RWPE1 (cell line): ENCODE measurements at regions not wholly inside any gene's neighbourhood (a gene's known extent, or its start where the extent isn't known, plus 50 kb on each side); places are given as distances from the start of the nearest gene placed in this dataset.

Experiments used
- CTCF ChIA-PET: fragments of 350-600 bp; sonication (Branson Sonifier 250); formaldehyde crosslinking; extraction: SDS; loops from one replicate; lab custom pipeline; 2021; lab: Yijun Ruan, JAX
- POLR2A ChIA-PET: fragments of 400-600 bp; formaldehyde crosslinking; extraction: SDS; loops from one replicate; lab custom pipeline; 2020; ENCODE audit warnings: antibody characterized with exemption; ENCODE audit not compliant: low non-redundant PET; lab: Yijun Ruan, JAX
- DNase-seq: peaks from one replicate; pipeline ENCODE4 v3.0.0; 2012; ENCODE audit warnings: low spot score
- H3K27ac ChIP-seq: fragments of 450-650 bp; 2 replicates; pipeline ENCODE4 v1.5.1; 2017
- CTCF ChIP-seq: fragments of 450-650 bp; conservative IDR thresholded peaks from 2 replicates; pipeline ENCODE4 v1.5.1; 2017; ENCODE audit warnings: low read depth, mild to moderate bottlenecking

DNA sequence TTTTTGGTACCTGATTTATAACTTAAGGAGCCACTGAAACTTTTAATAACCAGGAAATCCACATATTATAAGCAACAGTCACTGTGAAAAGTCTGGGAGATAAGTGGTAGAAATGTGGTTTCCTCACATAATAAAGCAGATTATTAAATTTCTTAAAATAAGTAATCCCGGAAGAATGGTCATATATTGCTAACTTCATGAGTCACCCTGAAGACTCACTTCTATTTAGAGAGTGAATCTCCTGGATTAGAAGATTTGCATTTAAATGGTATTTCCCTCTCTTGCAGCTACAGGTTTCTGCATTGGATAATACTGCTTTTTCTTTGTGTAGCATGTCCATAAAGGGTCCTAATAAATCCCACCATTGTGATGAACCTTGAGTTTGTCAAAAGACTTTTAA is 1286.8 kb upstream of the CDH8 start:
- no peak overlapping the region for H3K27ac ChIP-seq
- no peak for TF ChIP-seq CTCF
- no peak for DNase-seq
- ChIA-PET CTCF (no interaction called here), POLR2A (no interaction called here)

DNA sequence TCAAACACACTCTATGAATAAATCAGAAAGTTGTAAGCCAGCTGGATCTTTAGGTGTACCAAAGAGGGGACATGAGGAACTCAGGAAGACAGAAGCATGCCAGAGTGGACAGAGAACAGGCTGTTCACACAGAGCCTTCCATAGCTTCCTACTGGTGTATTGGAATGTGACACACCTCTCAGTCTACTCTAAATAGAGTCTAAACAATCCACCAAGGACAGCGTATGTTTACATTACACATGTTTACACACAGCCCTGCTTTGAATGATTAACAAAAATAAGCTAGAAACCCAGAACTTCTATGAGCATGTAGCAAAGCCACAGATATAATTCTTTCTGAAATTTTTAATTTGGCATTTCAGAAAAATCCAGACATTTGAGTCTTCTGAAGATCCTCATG is 1279.0 kb upstream of the CDH8 start:
- no peak for TF ChIP-seq CTCF

GRCh38 chr16:63312346-63312745 is 1276.1 kb upstream of the CDH8 start:
- TF ChIP-seq CTCF, result no peak
- no peak overlapping the region for H3K27ac ChIP-seq
- no peak for DNase-seq
- CTCF ChIA-PET, result no interaction called here
- POLR2A ChIA-PET, result no interaction called here

More for the DNA sequence above, 1279.0 kb upstream of the CDH8 start:
- ChIA-PET POLR2A (no interaction called here), CTCF (interaction anchor here (0.6 kb wide), 1 partner anchor 908 kb away, joined by 3 read pairs; no protein-coding TSS in a partner anchor)
- no peak for DNase-seq
- H3K27ac ChIP-seq, result no peak overlapping the region

DNA sequence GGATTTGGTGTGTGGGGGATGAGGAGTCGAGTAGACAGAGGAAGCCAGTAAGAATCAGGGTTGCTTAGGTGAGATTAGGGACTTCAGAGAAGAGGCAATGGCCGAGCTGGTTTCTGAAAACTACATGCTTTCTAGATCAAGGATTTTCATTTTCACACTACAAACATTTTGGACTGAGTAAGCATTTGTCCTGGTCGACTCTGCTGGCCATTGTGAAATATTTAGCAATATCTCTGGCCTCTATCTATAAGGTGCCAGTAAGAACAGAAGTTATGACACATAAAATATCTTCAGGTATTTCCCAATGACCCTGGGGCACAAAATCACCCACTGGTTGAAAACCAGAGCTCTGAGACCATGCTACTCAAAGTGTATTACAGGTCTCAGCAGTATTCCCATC is 1275.1 kb upstream of the CDH8 start:
- ChIA-PET POLR2A (no interaction called here), CTCF (interaction anchor here (0.7 kb wide), 1 partner anchor 1090 kb away, joined by 3 read pairs; no protein-coding TSS in a partner anchor)
- H3K27ac ChIP-seq, result no peak overlapping the region
- DNase-seq, result no peak
- TF ChIP-seq CTCF, result no peak

DNA sequence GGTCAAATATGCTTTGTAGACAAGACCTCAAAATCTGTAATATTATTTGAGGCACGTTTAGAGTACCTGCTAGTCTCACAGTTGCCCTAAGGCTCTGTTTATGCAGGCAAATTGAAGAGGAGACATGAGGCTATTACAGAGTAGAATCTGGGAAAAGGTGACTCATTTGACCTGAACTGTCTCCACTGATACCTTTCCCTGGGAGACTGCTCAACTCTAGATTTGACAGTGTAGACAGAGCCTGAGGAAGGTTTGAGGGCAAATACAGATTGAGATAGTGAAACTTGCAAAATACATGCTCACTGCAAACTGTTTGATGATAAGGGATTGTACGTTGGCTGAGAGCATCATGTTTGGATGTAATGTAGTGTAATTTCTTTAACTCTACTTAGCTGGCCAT is 1266.6 kb upstream of the CDH8 start:
- no peak for TF ChIP-seq CTCF
- ChIA-PET POLR2A (no interaction called here), CTCF (no interaction called here)
- no peak overlapping the region for H3K27ac ChIP-seq
- no peak for DNase-seq

DNA sequence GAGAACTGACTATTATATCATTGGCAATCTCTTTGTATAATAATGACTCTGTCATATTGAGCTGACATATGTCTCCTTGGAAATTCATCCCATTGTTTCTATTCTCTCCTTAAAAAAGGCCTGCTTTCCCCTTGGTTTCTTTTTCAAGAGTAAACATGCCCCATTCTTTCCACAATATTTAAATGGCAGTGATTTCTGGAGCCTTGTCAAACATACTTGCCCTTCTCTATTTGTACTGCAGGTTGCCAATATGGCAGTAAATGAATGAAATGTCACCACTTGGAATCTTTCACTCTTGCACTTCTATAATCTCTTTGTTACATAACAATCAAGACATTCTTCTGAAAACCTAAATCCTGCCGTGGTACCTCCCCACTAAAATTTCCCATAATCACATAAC is 1265.1 kb upstream of the CDH8 start:
- no peak overlapping the region for H3K27ac ChIP-seq
- POLR2A ChIA-PET, result no interaction called here
- TF ChIP-seq CTCF, result no peak
- no peak for DNase-seq
- CTCF ChIA-PET, result no interaction called here

DNA sequence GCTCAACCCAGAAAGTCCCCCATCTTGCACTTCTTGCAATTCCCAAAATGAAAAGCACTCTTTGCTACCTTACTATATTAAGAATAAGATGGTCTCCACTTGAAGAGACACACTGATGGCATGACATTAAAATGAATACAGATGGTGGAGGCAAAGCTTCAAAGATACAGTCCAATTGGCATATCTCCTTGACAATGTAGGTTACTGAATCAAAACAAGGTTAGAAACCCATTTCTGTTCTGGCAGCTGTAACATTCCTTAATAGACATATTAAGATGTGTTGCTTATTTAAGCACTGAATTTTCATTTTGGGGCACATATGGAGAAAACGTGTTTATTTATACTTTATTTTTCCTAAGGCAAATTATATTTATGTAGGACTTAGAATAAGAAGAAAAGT is 1262.8 kb upstream of the CDH8 start:
- ChIA-PET POLR2A (no interaction called here), CTCF (no interaction called here)
- no peak for TF ChIP-seq CTCF
- H3K27ac ChIP-seq, result no peak overlapping the region
- no peak for DNase-seq
